CD14-positive monocyte (primary cell): ENCODE measurements at regions not wholly inside any gene's neighbourhood (a gene's known extent, or its start where the extent isn't known, plus 50 kb on each side); places are given as distances from the start of the nearest gene placed in this dataset.

ENCODE experiments used
- DNase-seq, 3 donors: peaks; one replicate each; pipeline ENCODE4 v3.0.0-alpha.2; 2011 to 2022
- H2AFZ ChIP-seq: 2 replicates; pipeline ENCODE4 v1.6.0; 2012; ENCODE audit warnings: mild to moderate bottlenecking, low read depth, low read length, inconsistent platforms; ENCODE audit not compliant: insufficient read depth, poor library complexity, severe bottlenecking
- H3K27ac ChIP-seq, 2 donors: 1 replicate in 1 of 2; 2 replicates in 1 of 2; pipeline ENCODE4 v1.5.1; 2012 to 2013; ENCODE audit warnings: low read length in 2 of 2, control low read depth in 1 of 2, inconsistent platforms in 1 of 2, low read depth in 1 of 2, mild to moderate bottlenecking in 1 of 2
- H3K27me3 ChIP-seq, 2 donors: one replicate each; pipeline versions ENCODE4 v1.6.0 to v1.6.1; 2011 to 2013; ENCODE audit warnings: low read length in 2 of 2; ENCODE audit not compliant: control insufficient read depth in 2 of 2, insufficient read depth in 2 of 2
- H3K36me3 ChIP-seq, 2 donors: replicated peaks in 1 of 2; 1 replicate in 1 of 2; 2 replicates in 1 of 2; pipeline versions ENCODE4 v1.5.1 to v1.6.1; 2012 to 2013; ENCODE audit warnings: low read length in 2 of 2, control low read depth in 1 of 2, inconsistent platforms in 1 of 2, mild to moderate bottlenecking in 1 of 2; ENCODE audit not compliant: insufficient read depth in 2 of 2, control insufficient read depth in 1 of 2
- H3K4me1 ChIP-seq, 2 donors: 1 replicate in 1 of 2; 2 replicates in 1 of 2; pipeline versions ENCODE4 v1.5.1 to v1.6.1; 2012 to 2013; ENCODE audit warnings: low read length in 2 of 2, control low read depth in 1 of 2, inconsistent platforms in 1 of 2, mild to moderate bottlenecking in 1 of 2, moderate library complexity in 1 of 2; ENCODE audit not compliant: insufficient read depth in 2 of 2, control insufficient read depth in 1 of 2
- H3K4me2 ChIP-seq: replicated peaks from 2 replicates; pipeline ENCODE3; 2012; ENCODE audit warnings: low read length, moderate library complexity, mild to moderate bottlenecking; ENCODE audit not compliant: poor library complexity, severe bottlenecking; ENCODE audit errors: extremely low read depth
- H3K4me3 ChIP-seq, 3 experiments: fragments of 200-600 bp in 1 of 3; sonication (generic) in 1 of 3; replicated peaks in 1 of 3; 1 replicate in 2 of 3; 2 replicates in 1 of 3; pipeline ENCODE4 v1.5.1; 2011 to 2013; ENCODE audit warnings: low read length in 3 of 3, mild to moderate bottlenecking in 3 of 3, control low read depth in 2 of 3, low read depth in 2 of 3, inconsistent platforms in 1 of 3, moderate library complexity in 1 of 3
- H3K79me2 ChIP-seq: 2 replicates; pipeline ENCODE4 v1.6.0; 2012; ENCODE audit warnings: mild to moderate bottlenecking, control low read depth, inconsistent platforms, low read length, moderate library complexity; ENCODE audit not compliant: insufficient read depth
- H3K9ac ChIP-seq: 2 replicates; pipeline ENCODE4 v1.6.0; 2017; ENCODE audit warnings: low read length, mild to moderate bottlenecking; ENCODE audit not compliant: insufficient read depth, poor library complexity, severe bottlenecking
- H3K9me3 ChIP-seq, 2 donors: replicated peaks in 1 of 2; 1 replicate in 1 of 2; 2 replicates in 1 of 2; pipeline versions ENCODE4 v1.5.1 to v1.6.1; 2012 to 2013; ENCODE audit warnings: low read length in 2 of 2, control low read depth in 1 of 2; ENCODE audit not compliant: control insufficient read depth in 1 of 2, insufficient read depth in 1 of 2
- H4K20me1 ChIP-seq: 2 replicates; pipeline ENCODE4 v1.6.0; 2012; ENCODE audit warnings: mild to moderate bottlenecking, low read length, control low read depth, moderate library complexity; ENCODE audit not compliant: insufficient read depth
- H3K27ac Mint-ChIP-seq, 7 donors: one replicate each; pipeline ENCODE4 v1.8.0; 2020; ENCODE audit warnings: mild to moderate bottlenecking in 7 of 7, mixed read lengths in 7 of 7, moderate library complexity in 6 of 7, inconsistent platforms in 2 of 7
- H3K27me3 Mint-ChIP-seq, 3 donors: one replicate each; pipeline ENCODE4 v1.8.0; 2021 to 2022; ENCODE audit warnings: low read depth in 3 of 3, mild to moderate bottlenecking in 3 of 3, mixed read lengths in 3 of 3, moderate library complexity in 3 of 3, inconsistent platforms in 1 of 3
- H3K36me3 Mint-ChIP-seq, 2 donors: one replicate each; pipeline ENCODE4 v1.8.0; 2020; ENCODE audit warnings: mixed read lengths in 2 of 2, inconsistent platforms in 1 of 2, mild to moderate bottlenecking in 1 of 2
- H3K4me1 Mint-ChIP-seq: one replicate; pipeline ENCODE4 v1.8.0; 2020; ENCODE audit warnings: mild to moderate bottlenecking, mixed read lengths
- H3K4me3 Mint-ChIP-seq, 2 donors: one replicate each; pipeline ENCODE4 v1.8.0; 2020; ENCODE audit warnings: mild to moderate bottlenecking in 2 of 2, mixed read lengths in 2 of 2, moderate library complexity in 1 of 2
- H3K9me3 Mint-ChIP-seq, 7 donors: one replicate each; pipeline ENCODE4 v1.8.0; 2020 to 2022; ENCODE audit warnings: mixed read lengths in 7 of 7, mild to moderate bottlenecking in 6 of 7, moderate library complexity in 6 of 7, inconsistent platforms in 2 of 7
- WGBS: methylation state at CpG from one replicate; pipeline ENCODE4 v1.1.5; 2013; ENCODE audit warnings: missing lambda C conversion rate; ENCODE audit not compliant: insufficient coverage; 5-methylcytosine and 5-hydroxymethylcytosine counted together
- intact Hi-C, 2 donors: fragments of 100-400 bp; cut with micrococcal nuclease; formaldehyde crosslinking; loops; one replicate each; pipeline versions ENCODE4 v1.15.0 to v1.15.1; 2023
- TF ChIP-seq, protein P1 (sequence below): fragments of 200-600 bp; IDR thresholded peaks from one replicate; pipeline ENCODE4 v1.8.0; 2022; ENCODE audit warnings: antibody characterized with exemption, mild to moderate bottlenecking

- Histone ChIP-seq H3K9ac (no peak overlapping the region), H3K4me1 (no peaks in the 10 kb centered on the region), H3K4me3 (no peak overlapping the region), H3K9me3 (peaks cover 5 to 14% of the 10 kb centered on the region in 2 donors), H3K36me3 (no peaks in the 10 kb centered on the region), H3K27ac (no peak overlapping the region), H4K20me1 (no peaks in the 10 kb centered on the region), H3K79me2 (no peaks in the 10 kb centered on the region), H3K4me2 (no peak overlapping the region), H3K27me3 (no peaks in the 10 kb centered on the region), H2AFZ (no peak overlapping the region)
- TF ChIP-seq, protein P1, sequence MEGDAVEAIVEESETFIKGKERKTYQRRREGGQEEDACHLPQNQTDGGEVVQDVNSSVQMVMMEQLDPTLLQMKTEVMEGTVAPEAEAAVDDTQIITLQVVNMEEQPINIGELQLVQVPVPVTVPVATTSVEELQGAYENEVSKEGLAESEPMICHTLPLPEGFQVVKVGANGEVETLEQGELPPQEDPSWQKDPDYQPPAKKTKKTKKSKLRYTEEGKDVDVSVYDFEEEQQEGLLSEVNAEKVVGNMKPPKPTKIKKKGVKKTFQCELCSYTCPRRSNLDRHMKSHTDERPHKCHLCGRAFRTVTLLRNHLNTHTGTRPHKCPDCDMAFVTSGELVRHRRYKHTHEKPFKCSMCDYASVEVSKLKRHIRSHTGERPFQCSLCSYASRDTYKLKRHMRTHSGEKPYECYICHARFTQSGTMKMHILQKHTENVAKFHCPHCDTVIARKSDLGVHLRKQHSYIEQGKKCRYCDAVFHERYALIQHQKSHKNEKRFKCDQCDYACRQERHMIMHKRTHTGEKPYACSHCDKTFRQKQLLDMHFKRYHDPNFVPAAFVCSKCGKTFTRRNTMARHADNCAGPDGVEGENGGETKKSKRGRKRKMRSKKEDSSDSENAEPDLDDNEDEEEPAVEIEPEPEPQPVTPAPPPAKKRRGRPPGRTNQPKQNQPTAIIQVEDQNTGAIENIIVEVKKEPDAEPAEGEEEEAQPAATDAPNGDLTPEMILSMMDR = no peak
- Mint-ChIP-seq H3K4me1 (no peaks in the 10 kb centered on the region), H3K9me3 (peaks cover 0 to 5% (median 1%) of the 10 kb centered on the region in 7 donors), H3K27me3 (no peaks in the 10 kb centered on the region), H3K36me3 (no peaks in the 10 kb centered on the region), H3K27ac (no peak overlapping the region), H3K4me3 (no peak overlapping the region)
- intact Hi-C loops = no loop called here
- DNase-seq = no peak
- no CpG with 5 or more reads among the region's 1 CpG for WGBS
Measured at GRCh38 chr4:175087145-175087544, 169.0 kb downstream of the ADAM29 start.

GRCh38 chr4:175090116-175090515 is 172.0 kb downstream of the ADAM29 start:
- H3K36me3 Mint-ChIP-seq = no peaks in the 10 kb centered on the region
- no CpG with 5 or more reads among the region's 2 CpGs for WGBS
- no peak overlapping the region for H3K9ac ChIP-seq
- H3K4me1 ChIP-seq = no peaks in the 10 kb centered on the region
- no peak overlapping the region for H3K4me3 Mint-ChIP-seq
- H3K36me3 ChIP-seq = no peaks in the 10 kb centered on the region
- no peak for DNase-seq
- H3K9me3 ChIP-seq = peaks cover 27 to 37% of the 10 kb centered on the region in 2 donors
- no peaks in the 10 kb centered on the region for H3K4me1 Mint-ChIP-seq
- intact Hi-C loops = no loop called here
- H4K20me1 ChIP-seq = no peaks in the 10 kb centered on the region
- H3K27me3 Mint-ChIP-seq = no peaks in the 10 kb centered on the region
- no peak overlapping the region for H3K27ac Mint-ChIP-seq
- H3K4me3 ChIP-seq = no peak overlapping the region
- no peak overlapping the region for H2AFZ ChIP-seq
- peaks cover 4 to 16% (median 14%) of the 10 kb centered on the region in 7 donors for H3K9me3 Mint-ChIP-seq
- no peaks in the 10 kb centered on the region for H3K27me3 ChIP-seq
- no peak overlapping the region for H3K4me2 ChIP-seq
- no peaks in the 10 kb centered on the region for H3K79me2 ChIP-seq
- no peak overlapping the region for H3K27ac ChIP-seq
- TF ChIP-seq, protein P1 = no peak
